Progenitor cell of endocrine pancreas (in vitro differentiated cells): ENCODE measurements at regions not wholly inside any gene's neighbourhood (a gene's known extent, or its start where the extent isn't known, plus 50 kb on each side); places are given as distances from the start of the nearest gene placed in this dataset.

ENCODE experiments used
- DNase-seq: peaks from one replicate; pipeline ENCODE4 v3.0.0; 2021; ENCODE audit warnings: low spot score; ENCODE audit not compliant: unreplicated experiment
- H3K27ac Mint-ChIP-seq: 2 replicates; pipeline ENCODE4 v1.8.0; 2021; ENCODE audit warnings: mild to moderate bottlenecking, moderate library complexity, mixed read lengths
- H3K27me3 Mint-ChIP-seq: 2 replicates; pipeline ENCODE4 v1.8.0; 2021; ENCODE audit warnings: mixed read lengths
- H3K36me3 Mint-ChIP-seq: 2 replicates; pipeline ENCODE4 v1.8.0; 2022; ENCODE audit warnings: mixed read lengths; ENCODE audit not compliant: insufficient read depth
- H3K4me1 Mint-ChIP-seq: 2 replicates; pipeline ENCODE4 v1.8.0; 2021; ENCODE audit warnings: low read depth, mixed read lengths
- H3K4me3 Mint-ChIP-seq: 2 replicates; pipeline ENCODE4 v1.8.0; 2021; ENCODE audit warnings: low read depth, mild to moderate bottlenecking, moderate library complexity, mixed read lengths
- H3K9me3 Mint-ChIP-seq: 2 replicates; pipeline ENCODE4 v1.8.0; 2021; ENCODE audit warnings: low read depth, mixed read lengths
- CTCF ChIP-seq: fragments of 200-600 bp; sonication (generic); IDR thresholded peaks from one replicate; pipeline ENCODE4 v1.5.0; 2021; ENCODE audit warnings: antibody characterized with exemption, mild to moderate bottlenecking; ENCODE audit not compliant: unreplicated experiment

- no peak for TF ChIP-seq CTCF
- no peaks in the 10 kb centered on the region for H3K36me3 Mint-ChIP-seq
Observed at GRCh38 chr1:10857687-10858086, 61.2 kb upstream of the CASZ1 start.

GRCh38 chr1:10860218-10860617, 63.8 kb upstream of the CASZ1 start:
- no peak for TF ChIP-seq CTCF
- peaks cover 33% of the 10 kb centered on the region for H3K27me3 Mint-ChIP-seq
- H3K4me1 Mint-ChIP-seq, result peaks cover 33% of the 10 kb centered on the region
- H3K9me3 Mint-ChIP-seq, result no peaks in the 10 kb centered on the region
- no peak for DNase-seq
- no peak overlapping the region for H3K27ac Mint-ChIP-seq
- H3K4me3 Mint-ChIP-seq, result no peak overlapping the region
- no peaks in the 10 kb centered on the region for H3K36me3 Mint-ChIP-seq

More at GRCh38 chr1:10857687-10858086, 61.2 kb upstream of the CASZ1 start:
- peaks cover 25% of the 10 kb centered on the region for H3K27me3 Mint-ChIP-seq
- no peak overlapping the region for H3K27ac Mint-ChIP-seq
- peaks cover 12% of the 10 kb centered on the region for H3K4me1 Mint-ChIP-seq
- no peak overlapping the region for H3K4me3 Mint-ChIP-seq
- peaks cover 3% of the 10 kb centered on the region for H3K9me3 Mint-ChIP-seq
- no peak for DNase-seq

- no peaks in the 10 kb centered on the region for H3K9me3 Mint-ChIP-seq
- peaks cover 37% of the 10 kb centered on the region for H3K4me1 Mint-ChIP-seq
Observed at GRCh38 chr1:10860682-10861081, 64.2 kb upstream of the CASZ1 start.

GRCh38 chr1:10861822-10862221, 65.4 kb upstream of the CASZ1 start:
- H3K4me3 Mint-ChIP-seq, result no peak overlapping the region
- H3K4me1 Mint-ChIP-seq, result peaks cover 45% of the 10 kb centered on the region
- TF ChIP-seq CTCF, result no peak
- peaks cover 33% of the 10 kb centered on the region for H3K27me3 Mint-ChIP-seq
- peak overlapping the region; percentile 41 for H3K27ac Mint-ChIP-seq
- no peaks in the 10 kb centered on the region for H3K36me3 Mint-ChIP-seq
- DNase-seq, result no peak
- no peaks in the 10 kb centered on the region for H3K9me3 Mint-ChIP-seq

More at GRCh38 chr1:10860682-10861081, 64.2 kb upstream of the CASZ1 start:
- no peak for DNase-seq
- no peak overlapping the region for H3K4me3 Mint-ChIP-seq
- no peaks in the 10 kb centered on the region for H3K36me3 Mint-ChIP-seq
- peaks cover 33% of the 10 kb centered on the region for H3K27me3 Mint-ChIP-seq
- H3K27ac Mint-ChIP-seq, result no peak overlapping the region
- TF ChIP-seq CTCF, result no peak

- DNase-seq, result no peak
- peaks cover 35% of the 10 kb centered on the region for H3K27me3 Mint-ChIP-seq
- no peak overlapping the region for H3K27ac Mint-ChIP-seq
- no peak for TF ChIP-seq CTCF
- H3K9me3 Mint-ChIP-seq, result no peaks in the 10 kb centered on the region
- no peaks in the 10 kb centered on the region for H3K36me3 Mint-ChIP-seq
- peaks cover 49% of the 10 kb centered on the region for H3K4me1 Mint-ChIP-seq
- H3K4me3 Mint-ChIP-seq, result no peak overlapping the region
Observed at GRCh38 chr1:10862743-10863335, 66.4 kb upstream of the CASZ1 start.
